SKM-1 (cell line): ENCODE measurements at regions not wholly inside any gene's neighbourhood (a gene's known extent, or its start where the extent isn't known, plus 50 kb on each side); places are given as distances from the start of the nearest gene placed in this dataset.

Experiments used
- DNase-seq: peaks from one replicate; lab custom pipeline; 2025; ENCODE audit not compliant: unreplicated experiment; lab: John Stamatoyannopoulos, UW

GRCh38 chr12:102601621-102602020 lies 121.3 kb upstream of the IGF1 start:
- no peak for DNase-seq

DNA sequence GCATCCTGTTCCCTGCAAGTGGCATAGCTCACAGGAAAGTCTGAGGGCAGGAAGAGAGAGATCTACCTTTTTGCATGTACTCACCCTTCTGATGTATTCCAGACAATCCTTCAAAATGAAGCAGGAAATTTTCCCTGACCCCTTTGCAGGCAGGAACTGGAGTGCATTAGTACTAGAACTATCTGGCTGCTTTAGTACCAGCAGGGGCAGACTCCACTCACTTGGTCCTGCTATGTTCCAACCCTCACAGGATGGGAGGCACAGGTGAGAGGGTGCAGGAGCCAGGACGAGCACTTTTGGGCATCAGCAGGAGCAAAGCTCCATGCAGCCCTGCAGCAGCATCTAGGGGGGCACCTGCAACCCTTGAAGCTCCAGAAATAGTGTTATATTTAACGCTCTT lies 116.3 kb upstream of the IGF1 start:
- DNase-seq = no peak

- no peak for DNase-seq
These were observed 115.7 kb upstream of the IGF1 start for GRCh38 chr12:102596031-102596430.

DNA sequence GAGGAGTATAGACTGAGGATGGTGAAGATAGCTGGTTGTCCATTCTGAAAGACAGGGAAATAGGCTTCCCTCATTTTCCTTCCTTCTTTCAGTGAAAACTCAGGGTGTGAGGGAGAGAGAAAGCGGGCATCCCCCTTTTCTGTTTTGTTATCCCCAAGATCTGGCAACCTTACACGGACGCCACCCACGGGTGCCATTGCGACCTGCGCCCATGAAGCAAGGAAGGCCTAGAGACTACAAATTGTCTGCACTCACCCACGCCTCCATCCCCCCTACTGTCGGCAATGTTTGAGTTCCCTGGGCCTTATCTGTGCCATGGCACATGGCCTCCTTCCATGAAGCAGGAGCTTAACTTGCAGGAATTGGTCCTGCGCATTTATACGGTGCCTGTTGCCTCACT lies 115.0 kb upstream of the IGF1 start:
- no peak for DNase-seq

- no peak for DNase-seq
These were observed 112.8 kb upstream of the IGF1 start for GRCh38 chr12:102593134-102593533.

GRCh38 chr12:102592134-102592533 lies 111.8 kb upstream of the IGF1 start:
- DNase-seq = no peak

- no peak for DNase-seq
These were observed 92.9 kb upstream of the IGF1 start for GRCh38 chr12:102573237-102573636.

- no peak for DNase-seq
These were observed 91.5 kb upstream of the IGF1 start for GRCh38 chr12:102571889-102572288.

GRCh38 chr12:102570256-102570655 lies 89.9 kb upstream of the IGF1 start:
- DNase-seq = no peak

DNA sequence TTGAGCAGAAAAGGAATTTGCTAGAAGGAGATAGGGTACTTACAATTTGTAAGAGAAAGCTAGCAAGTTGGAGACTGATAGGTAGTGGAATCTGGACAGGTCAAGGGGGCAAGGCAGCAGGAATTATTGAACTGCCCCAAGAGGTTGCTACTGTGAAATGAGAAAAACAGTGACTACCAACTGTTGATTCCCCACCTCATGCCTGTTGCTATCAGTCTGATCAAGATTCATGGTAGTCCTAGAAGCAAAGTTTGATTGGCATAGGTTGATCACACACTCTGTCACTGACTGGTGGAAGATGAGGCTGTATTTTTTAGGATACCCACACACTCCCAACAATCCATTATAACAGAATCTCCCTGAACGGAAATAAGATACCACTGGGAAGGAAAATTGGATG lies 89.4 kb upstream of the IGF1 start:
- no peak for DNase-seq

GRCh38 chr12:102568276-102568675 lies 87.9 kb upstream of the IGF1 start:
- no peak for DNase-seq

DNA sequence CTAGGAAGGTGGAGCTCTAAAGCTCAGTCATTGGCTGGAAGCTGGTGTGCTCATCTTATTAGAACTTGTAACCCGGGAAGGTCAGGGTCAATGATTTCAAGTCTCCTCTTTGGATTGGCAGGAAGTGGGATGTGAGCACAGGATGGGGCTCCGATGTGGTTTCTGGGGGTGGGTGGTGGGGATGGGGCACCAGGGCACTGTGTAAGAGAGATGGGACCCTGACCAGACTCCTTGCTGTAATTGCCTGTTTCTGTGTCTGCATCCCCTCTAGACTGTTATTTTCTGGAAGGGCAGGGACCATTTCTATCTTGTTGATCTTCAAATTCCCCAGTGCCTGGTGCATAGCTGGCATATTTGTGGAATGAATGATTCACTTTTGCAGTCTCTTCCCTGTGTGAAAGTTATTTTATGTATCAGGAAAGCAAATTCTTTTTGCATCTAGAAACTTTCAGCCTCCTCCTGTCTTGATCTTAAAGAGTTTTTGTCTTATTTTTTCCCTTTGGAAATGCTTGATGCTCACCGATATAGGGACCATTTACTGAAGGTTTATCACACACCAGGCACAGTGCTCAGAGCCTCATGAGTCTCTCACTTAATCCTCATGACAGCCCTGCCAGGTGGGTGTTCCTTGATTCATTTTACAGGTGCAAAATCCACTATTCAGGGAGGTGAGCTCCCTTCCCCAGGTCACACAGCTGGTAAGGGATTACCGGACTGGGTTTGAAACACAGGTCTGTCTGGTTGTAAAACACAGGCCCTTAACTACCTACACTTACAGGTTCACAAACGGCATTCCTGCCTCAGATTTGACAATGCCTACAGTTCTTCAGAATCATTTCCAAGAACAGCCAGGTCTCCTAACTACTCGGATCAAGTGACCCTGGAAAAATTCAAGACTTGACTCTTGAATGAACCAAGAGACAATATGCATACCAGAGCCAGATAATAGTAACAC lies 86.9 kb upstream of the IGF1 start:
- DNase-seq = no peak

DNA sequence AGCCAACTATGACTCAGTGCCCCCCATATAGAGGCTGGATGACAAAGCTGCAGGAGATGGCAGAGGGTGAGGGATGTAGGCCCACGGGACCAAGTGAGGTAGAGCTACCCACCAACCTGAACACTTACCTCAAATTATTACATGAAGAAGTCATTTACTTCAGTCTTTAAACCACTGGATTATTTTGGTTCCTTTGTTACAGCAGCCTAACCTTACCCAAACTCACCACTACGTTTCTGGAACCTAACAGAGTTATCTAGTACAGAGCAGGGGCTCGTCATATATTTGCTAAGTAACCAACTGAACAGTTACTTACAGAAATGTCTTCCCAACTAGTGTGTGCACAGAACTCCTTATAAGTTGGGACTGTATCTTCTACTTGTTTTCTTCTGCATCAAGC lies 85.2 kb upstream of the IGF1 start:
- DNase-seq = no peak

GRCh38 chr12:102564026-102564425 lies 83.7 kb upstream of the IGF1 start:
- DNase-seq = no peak

DNA sequence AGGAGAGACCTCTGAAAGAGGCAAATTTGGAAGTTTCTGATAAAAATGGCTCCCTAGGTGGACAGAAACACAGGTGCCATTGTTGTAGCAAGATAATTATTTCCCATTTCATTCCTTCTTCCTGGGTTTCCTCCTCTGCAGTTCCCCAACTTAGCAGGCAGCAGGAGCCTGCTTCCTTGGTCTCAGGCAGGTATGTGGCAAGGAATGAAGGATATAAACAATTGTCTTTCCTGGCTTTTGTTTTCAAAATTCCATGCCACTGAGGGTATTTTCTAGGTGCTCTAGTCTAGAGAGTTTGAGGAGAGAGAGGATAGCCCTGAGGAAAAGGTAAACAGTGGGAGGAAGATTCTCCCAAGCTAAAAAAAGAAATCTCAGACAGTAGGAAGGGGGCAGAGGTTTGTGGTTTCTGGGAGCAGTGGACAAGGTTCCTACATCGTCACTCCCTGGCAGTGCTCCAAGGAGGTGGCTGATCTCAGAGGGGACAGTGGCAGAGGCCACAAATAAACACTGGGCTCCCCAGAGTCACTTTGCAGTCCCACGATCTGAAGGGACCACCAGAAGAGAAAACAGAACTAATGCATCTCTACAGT lies 82.6 kb upstream of the IGF1 start:
- DNase-seq = no peak

- DNase-seq = no peak
These were observed 70.8 kb upstream of the IGF1 start for GRCh38 chr12:102551186-102551585.

- DNase-seq = no peak
These were observed 69.3 kb upstream of the IGF1 start for GRCh38 chr12:102549691-102550090.

DNA sequence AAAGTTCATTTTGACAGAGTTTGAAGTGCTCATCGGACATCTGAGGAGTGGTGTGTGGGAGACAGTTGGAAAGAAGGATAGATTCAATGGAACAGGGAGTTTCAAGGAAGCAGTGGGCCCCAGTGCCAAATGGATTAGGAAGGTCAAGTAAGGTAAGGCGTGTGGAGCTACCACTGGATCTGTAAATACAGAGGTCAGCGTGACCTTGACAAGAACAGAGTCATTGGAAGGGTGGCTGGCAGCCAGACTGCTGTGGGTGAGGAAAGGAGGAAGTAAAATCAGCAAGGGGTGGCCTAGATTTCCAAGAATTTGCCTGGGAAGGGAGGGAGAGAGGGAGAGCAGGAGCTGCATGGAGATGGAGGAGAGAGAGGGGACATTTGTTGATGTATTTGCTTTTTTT lies 68.2 kb upstream of the IGF1 start:
- no peak for DNase-seq

DNA sequence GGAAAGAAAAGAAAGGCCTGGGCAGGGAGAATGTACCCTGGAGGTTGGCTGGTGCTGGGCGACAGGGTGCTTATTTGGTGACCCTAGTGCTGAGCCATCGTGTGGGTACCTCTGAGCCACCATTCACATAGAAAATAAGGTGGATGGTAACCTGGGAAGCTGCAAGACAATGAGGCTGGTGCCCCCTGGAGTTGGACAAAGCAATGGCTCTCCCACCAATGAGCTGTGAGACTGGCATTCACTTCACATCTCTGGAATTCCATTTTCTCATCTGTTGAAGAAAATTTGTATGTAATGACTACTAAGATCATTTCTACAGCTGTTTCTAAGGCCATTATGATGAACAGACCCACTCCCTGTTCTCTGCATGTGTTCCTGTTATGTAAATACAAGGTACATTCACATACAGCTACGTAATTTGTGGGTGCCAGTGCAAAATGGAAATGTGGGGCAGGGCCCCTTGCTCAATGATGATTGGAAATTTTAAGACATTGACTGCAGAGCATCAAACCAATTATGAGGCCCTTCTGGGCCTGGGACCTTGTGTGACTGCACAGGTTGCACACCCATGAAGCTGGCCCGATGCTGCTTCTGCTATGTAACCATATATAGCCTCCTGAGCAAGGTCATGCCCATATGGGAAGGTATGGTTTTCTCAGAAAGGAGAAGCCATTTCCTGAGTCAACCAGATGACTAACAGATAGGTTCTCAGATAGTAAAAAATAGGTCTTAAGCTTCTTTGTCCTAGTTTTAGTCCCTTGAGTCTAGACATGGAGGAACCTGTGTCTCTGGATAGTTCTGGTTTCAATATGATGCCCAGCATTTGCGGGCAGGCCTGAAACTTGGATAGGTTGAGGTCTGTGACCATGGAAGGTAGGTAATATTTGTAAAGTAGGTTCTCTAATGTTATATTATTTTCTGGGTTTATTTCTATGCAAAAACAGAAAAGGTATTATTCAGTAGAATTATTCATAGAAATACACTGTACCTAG lies 63.4 kb upstream of the IGF1 start:
- no peak for DNase-seq

DNA sequence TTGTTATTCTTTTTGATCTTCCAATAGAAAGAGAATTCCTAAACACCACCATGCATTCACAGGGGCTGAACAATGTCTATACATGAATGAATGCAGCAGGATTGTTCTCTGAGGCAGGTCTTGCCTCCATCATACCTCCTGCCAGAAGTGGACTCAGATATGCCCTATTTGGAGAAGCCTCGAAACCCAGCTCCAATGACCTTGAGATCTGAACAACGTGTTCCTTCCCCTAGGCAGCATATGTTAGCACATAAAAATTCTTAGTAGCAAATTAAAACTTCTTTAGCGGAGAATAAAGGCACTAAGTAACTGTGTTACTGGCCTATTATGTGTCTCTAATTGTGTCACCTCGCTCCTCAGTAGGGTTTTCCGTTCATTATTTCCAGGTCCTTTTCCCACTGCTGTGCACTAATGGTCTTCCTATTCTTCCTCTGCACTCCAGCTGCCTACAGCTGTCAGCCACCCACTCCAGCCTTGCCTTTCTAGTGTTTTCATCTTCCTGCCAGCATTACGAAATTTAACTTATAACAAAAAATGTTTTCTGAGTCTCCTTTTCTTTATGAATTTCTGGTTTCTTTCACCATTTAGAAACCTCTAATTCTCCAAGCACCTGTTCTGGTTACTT lies 62.6 kb upstream of the IGF1 start:
- no peak for DNase-seq

DNA sequence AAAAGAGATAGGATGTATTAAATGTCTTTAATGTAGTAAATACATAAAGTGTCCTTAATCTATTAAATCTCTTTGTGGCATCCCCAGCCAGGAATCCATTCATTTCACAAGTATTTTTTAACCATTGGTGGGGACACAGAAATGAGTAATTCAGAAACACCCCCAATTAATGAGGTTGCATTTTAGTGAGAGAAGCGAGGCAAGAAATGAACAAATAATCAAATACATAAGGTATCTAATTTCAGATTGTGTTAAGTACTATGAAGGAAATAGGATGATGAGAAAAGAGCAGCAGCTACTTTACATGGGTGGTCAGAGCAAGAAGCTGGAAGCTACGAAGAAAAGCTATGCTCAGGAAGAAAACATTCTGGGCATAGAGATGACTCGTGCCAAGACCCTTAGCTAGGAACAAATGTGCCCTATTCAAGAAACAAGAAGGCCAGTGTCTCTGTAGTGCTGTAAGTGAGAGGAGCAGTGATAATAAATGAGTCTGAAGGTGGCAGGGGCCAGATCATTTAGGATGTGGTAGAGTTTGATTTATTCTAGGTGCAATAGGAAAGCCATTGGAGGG lies 60.5 kb upstream of the IGF1 start:
- DNase-seq = no peak
